ENCODE measurements at regions not wholly inside any gene's neighbourhood (a gene's known extent, or its start where the extent isn't known, plus 50 kb on each side); places are given as distances from the start of the nearest gene placed in this dataset.

DNA sequence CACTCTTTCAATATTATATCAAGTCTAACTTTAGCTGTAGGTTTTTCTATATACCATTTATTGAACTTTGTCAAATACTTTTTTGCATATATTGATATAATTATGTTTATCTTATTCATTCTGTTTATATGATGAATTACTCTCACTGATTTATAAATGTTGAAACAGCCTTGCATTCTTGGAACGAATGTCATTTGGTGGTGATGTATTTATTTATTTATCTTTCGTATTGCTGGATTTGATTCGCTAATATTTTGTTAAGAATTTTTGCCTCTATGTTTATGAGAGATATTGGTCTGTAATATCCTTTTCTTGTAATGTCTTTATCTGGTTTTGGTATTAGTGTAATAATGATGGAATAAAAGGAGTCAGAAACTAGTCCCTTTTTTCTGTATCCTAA is 563.9 kb downstream of the ANXA1 start:
- no peak for DNase-seq (ENCODE audit: low spot score)
- TF ChIP-seq, protein P1, sequence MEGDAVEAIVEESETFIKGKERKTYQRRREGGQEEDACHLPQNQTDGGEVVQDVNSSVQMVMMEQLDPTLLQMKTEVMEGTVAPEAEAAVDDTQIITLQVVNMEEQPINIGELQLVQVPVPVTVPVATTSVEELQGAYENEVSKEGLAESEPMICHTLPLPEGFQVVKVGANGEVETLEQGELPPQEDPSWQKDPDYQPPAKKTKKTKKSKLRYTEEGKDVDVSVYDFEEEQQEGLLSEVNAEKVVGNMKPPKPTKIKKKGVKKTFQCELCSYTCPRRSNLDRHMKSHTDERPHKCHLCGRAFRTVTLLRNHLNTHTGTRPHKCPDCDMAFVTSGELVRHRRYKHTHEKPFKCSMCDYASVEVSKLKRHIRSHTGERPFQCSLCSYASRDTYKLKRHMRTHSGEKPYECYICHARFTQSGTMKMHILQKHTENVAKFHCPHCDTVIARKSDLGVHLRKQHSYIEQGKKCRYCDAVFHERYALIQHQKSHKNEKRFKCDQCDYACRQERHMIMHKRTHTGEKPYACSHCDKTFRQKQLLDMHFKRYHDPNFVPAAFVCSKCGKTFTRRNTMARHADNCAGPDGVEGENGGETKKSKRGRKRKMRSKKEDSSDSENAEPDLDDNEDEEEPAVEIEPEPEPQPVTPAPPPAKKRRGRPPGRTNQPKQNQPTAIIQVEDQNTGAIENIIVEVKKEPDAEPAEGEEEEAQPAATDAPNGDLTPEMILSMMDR (IDR thresholded peaks at IDR 0.05; ENCODE audit: extremely low read depth, insufficient read depth, missing control alignments): no peak
- in situ Hi-C loops (cut with MboI; ENCODE audit: low pct_unique_long_range_greater_than_20kb, low sequenced_read_pairs, unreplicated experiment): no loop called here

DNA sequence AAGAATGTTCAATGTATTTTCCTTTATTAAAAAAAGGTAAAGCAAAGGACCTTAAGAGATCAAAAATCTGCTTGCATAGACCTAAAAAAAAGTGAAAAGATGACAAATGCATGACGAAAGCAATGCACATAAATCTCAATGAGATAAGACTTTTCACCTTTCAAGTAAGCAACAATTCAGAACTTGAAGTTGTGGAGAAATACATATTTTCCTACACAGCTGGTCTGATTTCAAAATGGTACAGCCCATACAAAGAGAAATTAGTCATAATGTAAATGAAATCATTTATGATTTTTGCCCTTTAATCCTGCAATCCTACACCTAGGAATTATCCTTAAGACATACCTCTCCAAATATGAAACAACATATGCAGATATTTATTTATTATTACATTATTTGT is 568.0 kb downstream of the ANXA1 start:
- in situ Hi-C loops (cut with MboI; ENCODE audit: low pct_unique_long_range_greater_than_20kb, low sequenced_read_pairs, unreplicated experiment): no loop called here
- TF ChIP-seq, protein P1 (IDR thresholded peaks at IDR 0.05; ENCODE audit: extremely low read depth, insufficient read depth, missing control alignments): no peak
- DNase-seq (ENCODE audit: low spot score): no peak

DNA sequence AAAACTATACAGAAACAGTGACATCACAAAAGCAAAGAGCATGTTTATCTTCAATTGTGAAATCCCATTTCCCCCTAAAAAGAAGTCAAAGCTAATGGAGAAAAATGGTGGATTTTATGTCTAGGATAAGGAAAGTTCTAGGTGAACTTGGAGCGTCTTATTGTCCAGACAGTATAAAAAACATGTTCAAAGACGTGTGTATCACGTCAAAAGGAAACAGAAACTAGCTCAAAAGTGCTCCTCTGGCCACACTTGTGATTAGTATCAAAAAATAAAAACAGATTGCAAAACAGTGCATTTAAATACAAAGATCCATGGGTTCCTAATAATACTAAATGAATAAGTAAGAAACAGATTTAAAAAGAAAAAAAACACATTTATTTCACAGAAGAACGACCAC is 568.9 kb downstream of the ANXA1 start:
- TF ChIP-seq, protein P1 (IDR thresholded peaks at IDR 0.05; ENCODE audit: extremely low read depth, insufficient read depth, missing control alignments): no peak
- in situ Hi-C loops (cut with MboI; ENCODE audit: low pct_unique_long_range_greater_than_20kb, low sequenced_read_pairs, unreplicated experiment): no loop called here
- no peak for DNase-seq (ENCODE audit: low spot score)

DNA sequence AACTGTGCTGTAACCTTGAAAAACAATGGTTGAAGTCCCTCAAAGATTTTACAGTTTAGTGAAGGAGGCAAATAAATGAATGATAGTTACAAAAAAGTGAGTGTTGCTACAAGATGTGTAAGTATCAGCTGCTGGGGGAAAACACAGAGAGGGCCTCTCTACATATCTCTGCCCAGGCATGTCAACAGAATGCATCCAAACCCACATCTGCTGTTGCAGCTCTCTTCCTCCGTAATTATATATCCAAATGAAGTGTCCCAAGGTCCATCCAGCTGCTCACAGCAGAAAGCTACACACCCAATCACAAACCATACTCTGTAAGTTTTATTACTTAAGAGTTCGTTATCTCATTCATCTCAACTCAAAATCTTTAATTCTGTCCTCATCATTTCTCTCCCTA is 584.6 kb downstream of the ANXA1 start:
- no peak for DNase-seq (ENCODE audit: low spot score)
- in situ Hi-C loops (cut with MboI; ENCODE audit: low pct_unique_long_range_greater_than_20kb, low sequenced_read_pairs, unreplicated experiment): no loop called here
- TF ChIP-seq, protein P1 (IDR thresholded peaks at IDR 0.05; ENCODE audit: extremely low read depth, insufficient read depth, missing control alignments): no peak

DNA sequence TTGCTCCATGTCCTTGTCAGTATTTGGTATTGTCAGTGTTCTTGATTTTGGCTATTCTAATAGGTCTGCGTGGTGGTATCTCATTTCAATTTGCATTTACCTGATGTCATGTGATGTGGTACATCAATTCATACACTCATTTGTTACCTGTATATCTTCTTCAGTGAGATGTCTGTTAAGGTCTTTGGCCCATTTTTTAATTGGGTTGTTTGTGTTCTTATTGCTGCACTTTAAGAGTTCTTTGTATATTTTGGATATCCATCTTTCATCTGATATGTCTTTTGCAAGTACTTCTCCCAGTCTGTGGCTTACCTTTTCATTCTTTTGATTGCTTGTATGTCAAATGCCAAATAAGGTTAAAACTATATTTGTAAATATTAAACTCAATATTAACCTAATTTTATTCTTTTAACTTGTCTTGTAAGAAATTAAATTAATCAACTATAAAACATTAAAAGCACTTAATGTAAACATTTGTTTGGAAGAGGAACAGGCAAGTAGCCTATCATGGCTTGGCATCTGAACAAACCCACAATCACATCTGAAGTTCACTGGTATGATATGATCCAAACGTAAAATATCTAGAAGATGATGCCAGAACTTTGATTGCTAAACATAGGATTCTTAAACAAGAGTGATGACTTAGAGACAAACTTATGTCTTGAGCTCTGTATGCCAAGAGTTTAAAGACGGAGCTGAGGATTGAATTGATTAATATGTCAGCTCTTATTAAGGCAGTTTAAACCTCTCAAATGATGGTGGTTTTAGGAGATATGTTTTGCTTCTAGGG is 587.3 kb downstream of the ANXA1 start:
- in situ Hi-C loops (cut with MboI; ENCODE audit: low pct_unique_long_range_greater_than_20kb, low sequenced_read_pairs, unreplicated experiment): no loop called here
- TF ChIP-seq, protein P1 (IDR thresholded peaks at IDR 0.05; ENCODE audit: extremely low read depth, insufficient read depth, missing control alignments): no peak
- DNase-seq (ENCODE audit: low spot score): no peak

DNA sequence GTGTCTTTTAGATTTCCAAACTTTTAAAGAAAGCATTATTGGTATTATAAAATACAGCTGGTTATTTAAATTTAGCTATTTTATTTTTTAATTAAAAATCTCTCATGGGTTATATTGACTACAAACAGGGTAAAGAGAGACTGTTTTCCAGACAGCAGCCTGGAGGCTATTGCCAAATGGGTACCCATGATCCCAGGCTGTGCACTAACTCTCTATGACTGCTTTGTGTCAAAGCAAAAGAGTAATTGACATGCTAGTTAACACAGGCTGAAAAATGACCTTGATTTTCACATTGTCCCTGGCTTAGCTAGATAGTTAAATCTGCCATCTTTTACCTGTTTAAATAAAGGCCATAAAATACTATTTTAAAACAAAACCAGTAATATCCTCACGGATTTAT is 589.7 kb downstream of the ANXA1 start:
- TF ChIP-seq, protein P1 (IDR thresholded peaks at IDR 0.05; ENCODE audit: extremely low read depth, insufficient read depth, missing control alignments): no peak
- no peak for DNase-seq (ENCODE audit: low spot score)
- in situ Hi-C loops (cut with MboI; ENCODE audit: low pct_unique_long_range_greater_than_20kb, low sequenced_read_pairs, unreplicated experiment): no loop called here
